NCI-H446 treated with DMSO at 0.1 percent for 48 hours (cell line): ENCODE measurements at regions not wholly inside any gene's neighbourhood (a gene's known extent, or its start where the extent isn't known, plus 50 kb on each side); places are given as distances from the start of the nearest gene placed in this dataset.
"Not testable (repeated sequence)": the region's sequence is repeated elsewhere in the genome, so short reads cannot be mapped to it uniquely, and the experiment has no call there.

Experiments used
- DNase-seq: peaks from one replicate; lab custom pipeline; 2025; lab: John Stamatoyannopoulos, UW

DNA sequence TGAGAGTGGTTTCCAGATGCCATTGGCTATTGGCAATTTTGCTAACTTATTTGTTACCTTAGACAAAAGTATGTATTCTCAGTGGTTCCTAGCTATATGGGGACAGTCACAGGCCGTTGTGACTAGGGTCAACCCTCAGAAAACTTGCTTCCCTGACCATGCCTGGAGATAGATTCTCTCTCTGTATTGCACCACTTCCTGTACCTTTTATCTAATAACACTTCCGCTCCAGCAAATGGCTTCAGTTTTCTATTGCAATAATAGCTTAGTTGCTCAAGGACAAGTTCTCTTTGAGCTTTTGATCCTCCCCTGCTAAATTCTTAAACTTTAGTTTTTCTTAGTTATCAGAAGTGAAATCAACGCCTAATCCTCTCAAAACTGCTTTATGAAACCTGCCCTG, 338.0 kb downstream of the RMST start:
- DNase-seq, result no peak

DNA sequence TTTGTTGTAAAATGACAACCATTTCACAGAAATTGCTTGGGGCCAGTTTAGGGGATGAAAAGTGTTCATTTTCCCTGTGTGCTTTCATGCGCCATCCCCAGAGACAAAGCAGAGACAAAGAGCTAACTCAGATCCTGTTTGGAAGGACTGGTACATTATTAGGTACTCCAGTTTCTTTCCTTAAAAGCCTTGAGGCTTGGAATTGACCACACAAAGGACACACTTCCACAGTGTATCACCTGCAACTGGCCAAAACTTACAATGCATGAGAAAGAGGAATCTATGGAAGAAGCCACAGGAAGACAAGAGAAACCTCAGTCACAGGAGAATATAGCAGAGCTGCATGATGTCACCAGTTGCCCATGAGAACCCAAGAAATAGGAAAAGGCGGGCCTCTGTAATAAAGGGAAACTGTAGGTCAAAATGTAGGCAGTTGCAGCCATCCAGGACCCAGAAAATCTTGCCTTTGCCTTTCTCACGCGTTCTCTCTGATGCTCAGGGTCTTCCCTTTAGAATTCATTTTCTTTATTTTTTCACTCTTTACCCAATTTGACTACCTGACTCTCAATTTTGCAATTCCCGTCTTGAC, 339.0 kb downstream of the RMST start:
- no peak for DNase-seq

DNA sequence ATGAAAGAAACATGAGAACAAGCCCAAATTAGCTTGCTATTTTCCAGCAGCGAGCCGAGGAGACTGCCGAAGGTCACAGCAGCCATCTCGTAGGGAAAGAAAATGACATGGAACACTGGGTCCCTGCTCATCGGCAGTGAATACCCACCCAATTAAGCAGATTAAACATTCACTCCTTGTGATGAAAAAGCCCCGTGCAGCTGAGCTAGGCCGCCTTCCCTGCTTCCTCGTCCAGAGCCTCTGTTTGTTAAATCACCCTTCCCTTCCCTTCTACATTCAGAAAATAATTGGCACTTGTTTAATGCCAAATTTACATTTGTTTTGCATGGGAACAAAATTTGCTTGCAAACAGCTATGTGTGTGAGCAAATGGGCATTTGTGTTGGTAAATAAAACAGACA, 342.5 kb downstream of the RMST start:
- no peak for DNase-seq

DNA sequence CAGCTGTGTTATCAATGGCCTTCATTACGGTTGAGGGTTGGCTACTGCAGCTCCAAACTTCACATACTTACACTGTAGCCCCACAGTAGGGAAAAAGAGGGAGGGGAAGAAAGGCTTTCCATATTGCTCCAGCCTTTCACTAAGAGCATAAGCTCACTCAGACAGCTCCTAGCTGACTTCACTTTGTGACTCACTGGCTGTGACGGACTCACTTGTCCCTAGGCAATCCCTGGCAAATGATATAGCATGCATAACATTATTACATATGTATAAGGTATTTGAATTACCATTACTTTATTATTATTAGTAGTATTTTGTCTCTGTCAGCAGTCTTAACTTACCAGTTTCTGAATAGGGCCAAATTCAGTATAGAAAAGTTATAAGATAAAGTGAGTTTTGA, 350.7 kb downstream of the RMST start:
- DNase-seq, result no peak

DNA sequence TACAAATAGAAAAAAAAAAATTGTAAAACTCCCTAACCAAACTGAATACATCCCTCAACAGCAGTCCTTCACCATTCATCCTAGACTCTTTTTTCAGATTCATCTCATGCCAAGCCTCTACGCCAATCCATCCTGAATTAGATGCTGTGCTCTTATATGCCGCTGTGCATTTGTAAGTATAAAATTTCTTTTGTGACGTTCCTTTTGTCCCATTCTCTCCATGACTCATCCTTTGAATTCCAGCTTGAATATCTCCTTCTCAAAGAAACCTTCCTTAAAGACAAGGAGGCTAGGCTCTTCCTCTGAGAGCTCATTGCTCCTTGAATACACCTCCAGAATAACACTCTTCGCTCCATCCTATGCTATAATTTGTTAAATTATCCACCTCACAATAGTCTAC, 359.2 kb downstream of the RMST start:
- DNase-seq, result no peak

DNA sequence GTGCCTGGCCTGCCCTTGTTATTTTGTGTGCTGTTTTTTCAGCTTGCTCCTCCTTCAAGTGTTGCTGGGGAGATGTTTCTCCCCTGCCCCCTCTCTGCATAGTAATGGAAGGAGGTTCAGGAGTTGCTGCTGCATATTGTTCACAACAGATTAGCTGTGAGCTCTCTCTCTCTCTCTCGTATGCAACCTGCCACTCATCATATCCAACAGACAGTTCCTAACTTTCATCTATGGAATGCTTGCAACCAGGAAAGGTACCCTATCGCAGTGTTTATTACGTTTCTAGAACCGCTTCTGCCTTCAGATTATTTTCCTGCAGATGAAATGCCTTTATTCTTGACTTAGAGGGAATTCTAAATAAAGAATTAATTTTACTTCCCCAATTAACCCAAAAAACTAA, 372.9 kb downstream of the RMST start:
- no peak for DNase-seq

DNA sequence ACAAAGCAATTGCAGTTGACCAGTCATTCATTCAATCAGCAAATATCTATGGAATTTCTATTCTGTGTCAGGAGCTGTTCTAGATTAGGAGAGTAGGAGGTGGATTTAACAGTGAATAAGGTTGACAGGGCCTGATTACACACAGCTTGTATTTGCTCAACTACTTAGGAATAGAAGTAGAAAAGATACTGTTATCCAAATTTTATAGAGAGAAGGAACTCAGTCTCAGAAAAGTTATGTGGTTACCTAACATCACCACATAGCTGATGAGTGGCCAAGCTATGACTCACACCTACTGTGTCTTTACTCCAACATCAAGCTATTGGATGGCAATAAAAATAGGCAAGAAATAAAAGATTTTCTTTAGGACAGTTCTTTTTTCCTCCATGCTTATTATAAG, 374.8 kb downstream of the RMST start:
- no peak for DNase-seq

DNA sequence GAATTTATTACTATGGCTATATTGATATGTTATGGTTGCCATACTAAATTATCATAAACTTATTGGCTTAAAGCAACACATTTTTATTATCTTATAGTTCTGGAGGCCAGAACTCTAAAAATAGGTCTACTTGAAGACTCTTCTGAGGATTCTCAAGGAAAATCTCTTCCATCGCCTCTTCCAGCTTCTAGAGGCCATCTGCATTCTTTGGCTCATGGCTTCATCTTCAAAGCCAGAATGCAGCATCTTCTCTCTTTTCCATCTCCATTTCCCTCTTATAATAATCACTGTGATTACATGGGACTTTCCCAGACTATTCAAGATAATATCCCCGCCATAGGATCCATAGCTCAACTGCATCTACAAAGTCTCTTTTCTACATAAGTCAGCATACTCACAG, 385.4 kb downstream of the RMST start:
- no peak for DNase-seq

DNA sequence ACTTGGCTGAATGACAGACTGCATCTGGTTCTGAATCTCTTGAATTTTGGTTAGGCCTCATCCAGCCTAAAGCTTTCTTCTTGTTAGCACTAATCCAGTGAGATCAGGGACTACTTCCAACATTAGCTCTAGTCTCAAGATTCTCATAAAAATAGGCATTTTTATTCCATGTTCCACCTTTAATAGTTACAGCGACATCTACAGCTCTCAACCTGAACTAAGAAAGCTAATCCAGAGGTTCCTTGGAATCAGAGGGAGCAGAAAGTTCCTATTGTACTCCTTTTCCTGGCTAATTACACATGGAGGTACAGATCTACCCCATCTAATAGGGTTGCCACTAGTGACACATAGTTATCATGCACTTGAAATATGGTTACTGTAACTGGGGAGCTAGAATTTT, 391.9 kb downstream of the RMST start:
- DNase-seq, result no peak

DNA sequence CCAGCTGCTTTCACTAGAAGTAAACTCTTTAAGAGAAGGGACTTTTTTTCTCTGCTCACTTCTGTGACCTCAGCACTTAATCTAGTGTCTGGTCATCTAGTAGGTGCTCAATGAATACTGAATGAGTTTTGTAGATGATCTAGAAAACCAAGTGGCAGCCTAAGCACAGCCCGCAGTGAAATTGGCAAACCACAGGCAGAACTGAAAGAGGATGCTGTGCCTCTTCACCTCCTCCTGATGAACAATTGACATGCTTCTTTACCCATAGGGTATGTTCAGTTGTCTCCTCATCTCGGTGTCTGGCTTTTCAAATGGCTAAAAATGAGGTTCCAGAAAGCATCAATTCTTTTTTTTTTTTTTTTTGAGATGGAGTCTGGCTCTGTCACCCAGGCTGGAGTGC, 399.5 kb downstream of the RMST start:
- DNase-seq, result no peak

DNA sequence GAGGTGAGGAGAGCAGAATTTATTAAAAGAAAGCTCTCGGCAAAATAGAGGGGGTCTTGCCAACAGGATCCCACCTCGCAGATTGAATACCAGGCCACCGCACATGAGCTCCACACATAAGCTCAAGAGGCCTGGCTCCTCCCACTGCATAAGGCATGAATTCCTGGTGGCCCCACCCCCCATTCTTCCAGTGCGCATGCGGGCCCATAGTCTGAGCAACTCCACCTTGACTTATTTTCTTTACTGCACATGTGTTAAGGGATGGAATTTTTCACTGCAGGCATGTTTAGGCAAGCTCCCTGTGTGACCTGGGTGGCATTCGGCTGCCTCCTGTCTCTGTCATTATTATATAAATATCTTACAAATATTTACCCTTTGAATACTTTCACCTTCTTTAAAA, 412.5 kb downstream of the RMST start:
- no peak for DNase-seq

DNA sequence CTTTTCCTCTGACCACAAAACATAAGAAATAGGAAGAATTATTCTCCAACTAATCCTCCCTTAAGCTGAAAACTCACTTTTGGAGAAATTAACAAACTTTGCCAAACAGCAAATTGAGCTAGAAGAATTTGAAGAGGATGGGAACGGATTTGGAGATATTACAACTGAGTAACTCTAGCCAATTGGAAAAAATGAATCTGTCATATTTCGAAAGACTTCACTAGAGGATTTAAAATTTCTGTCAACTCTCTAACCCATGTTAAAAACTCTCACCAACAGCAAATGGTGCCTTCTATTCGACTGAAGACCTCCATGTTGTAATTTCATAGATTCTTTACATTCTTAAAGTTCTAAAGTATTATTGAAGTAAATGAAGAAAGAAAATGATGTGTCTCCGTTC, 414.2 kb downstream of the RMST start:
- DNase-seq, result no peak

DNA sequence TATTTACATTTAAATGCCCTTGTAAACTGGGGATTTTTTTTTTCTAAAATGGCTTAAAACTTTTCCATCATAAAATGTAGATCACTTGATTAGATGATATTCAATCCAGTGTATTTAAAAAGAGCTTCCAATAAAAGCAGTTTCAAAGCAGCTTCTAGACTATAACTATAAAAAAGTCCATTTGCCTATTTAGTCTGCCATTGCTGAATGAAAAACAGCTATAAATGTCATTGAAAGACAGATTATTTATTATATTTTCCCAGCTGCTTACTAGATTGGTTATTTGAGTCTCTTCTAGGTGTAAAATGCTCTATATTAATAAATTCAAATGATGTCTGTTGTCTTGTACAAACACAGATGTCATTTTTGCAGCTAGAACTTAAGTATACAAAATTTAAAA, 414.8 kb downstream of the RMST start:
- no peak for DNase-seq

DNA sequence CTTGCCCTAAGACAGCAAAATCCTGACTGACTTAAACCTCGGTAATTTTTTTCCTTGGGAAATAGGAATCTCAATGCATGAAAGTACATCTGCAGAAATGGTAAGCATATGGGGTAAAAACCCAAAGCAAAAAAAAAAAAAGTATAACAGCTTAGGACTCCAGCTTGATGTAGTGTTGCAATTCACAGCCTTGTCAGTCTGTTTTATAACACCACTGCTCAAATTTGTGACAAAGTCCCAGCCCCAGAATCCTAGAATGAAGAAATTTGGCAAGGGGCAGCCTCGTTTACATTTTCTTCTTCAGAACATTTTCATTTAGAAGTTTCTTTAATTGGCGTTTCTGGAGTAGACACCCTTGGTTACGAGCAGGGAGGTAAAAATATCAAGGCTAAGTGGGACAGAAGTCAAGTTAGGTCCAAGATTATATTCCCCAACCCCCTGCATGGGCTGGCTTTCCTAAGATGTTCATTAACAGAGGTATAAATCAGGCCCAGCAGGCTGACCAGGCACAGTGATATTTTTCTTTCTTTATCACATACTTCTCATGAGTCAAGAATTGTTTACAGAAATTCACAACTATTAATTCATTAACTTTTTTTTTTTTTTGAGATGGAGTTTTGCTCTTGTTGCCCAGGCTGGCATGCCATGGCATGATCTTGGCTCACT, 424.0 kb downstream of the RMST start:
- no peak for DNase-seq

DNA sequence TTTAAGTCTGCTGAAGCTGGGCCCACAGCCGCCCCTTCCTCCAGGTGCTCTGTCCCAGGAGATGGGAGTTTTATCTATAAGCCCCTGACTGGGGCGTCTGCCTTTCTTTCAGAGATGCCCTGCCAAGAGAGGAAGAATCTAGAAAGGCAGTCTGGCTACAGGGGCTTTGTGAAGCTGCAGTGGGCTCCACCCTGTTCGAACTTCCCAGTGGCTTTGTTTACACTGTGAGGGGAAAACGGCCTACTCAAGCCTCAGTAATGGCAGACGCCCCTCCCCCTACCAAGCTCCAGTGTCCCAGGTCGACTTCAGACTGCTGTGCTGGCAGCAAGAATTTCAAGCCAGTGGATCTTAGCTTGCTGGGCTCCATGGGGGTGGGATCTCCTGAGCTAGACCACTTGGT, 435.3 kb downstream of the RMST start:
- DNase-seq, result not testable (repeated sequence)

DNA sequence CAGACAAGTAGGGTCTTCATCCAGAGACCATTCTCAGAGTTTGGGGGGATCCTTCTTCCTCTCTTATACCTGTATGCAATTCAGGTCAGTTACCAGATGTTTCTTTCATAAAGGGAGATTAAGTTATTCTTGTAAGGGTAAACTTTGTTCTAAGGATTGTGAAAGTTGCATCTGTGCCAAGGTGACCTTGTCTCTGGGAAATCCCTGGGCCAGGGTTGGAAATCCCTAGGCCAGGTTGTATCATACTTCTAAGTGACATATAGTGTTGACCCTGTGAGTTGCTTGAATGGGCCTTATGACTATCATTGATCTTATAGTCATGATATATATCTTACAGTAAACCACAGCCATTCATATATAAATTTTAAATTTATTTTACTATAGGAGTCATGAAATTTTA, 436.9 kb downstream of the RMST start:
- DNase-seq, result no peak

DNA sequence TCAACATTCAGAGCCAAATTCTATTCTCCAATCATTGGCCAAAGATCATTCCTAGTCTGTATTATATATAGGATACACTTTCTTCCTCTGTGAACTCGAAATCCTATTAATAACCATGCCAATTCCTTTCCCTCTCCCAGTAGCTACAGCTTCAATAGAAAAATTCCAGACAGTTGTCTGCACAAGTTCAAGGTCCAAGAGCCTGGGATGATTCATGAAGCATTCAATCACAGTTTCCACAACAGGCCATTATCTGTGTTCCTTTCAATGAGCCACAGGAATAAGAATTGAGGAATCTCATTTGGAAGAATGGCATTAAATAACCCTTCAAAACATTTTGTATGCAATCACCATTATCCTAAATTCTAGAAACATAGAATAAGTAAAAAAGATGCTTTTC, 437.4 kb downstream of the RMST start:
- DNase-seq, result no peak

DNA sequence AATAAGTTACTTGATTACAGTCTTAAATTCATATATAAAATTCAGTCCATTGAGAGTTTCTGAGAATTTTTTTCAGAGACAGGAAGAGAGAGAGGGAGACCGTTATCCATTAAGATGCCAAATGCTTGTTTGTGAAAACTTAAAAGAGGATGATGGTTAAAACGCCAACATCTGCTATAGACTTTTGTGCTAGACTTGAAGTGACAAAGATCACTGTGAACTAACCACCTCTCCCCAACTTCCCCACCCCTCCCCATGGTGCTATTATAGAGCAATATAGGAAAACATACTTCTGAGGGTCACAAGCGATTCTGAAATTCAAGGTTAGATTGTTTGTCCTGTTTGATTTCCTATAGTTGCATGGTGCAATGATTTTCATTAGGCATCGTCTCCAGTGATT, 440.8 kb downstream of the RMST start:
- DNase-seq, result no peak

DNA sequence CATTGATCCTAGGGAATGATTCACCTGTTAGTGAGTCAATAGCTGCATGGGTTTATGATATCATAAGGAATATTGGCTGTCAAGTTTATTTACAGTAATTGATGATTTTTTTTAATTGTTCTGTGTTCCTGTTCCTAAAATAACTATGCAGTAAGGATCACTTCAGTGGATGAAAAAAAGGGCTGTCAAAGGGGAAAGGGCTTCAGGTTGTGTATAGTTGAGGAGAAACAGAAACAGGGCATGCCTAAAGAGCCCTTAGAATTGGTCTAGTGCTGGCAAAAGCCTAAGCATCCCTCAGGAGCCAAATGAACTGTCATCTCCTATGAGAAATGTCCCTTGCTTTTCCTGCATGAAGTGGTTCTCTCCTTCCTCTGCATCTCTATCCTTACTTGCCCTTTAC, 444.9 kb downstream of the RMST start:
- DNase-seq, result no peak

DNA sequence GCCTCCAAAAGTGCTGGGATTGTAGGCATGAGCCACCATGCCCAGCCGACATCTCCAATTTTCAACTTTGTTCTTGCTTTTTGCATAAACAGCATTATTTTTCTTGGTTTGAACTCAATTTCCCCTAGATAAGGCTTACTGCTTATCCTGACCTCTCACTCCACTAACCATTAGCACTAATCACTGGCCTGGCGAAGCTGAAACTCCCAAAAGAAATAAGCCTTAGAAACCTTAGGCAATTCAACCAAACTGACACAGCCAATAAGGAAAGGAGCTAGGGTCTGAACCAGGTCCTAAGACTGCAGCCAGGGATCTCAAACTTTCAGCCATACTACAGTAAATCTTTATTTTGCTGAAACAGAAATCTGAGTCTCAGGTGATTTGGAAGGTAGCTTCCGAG, 448.0 kb downstream of the RMST start:
- DNase-seq, result no peak

DNA sequence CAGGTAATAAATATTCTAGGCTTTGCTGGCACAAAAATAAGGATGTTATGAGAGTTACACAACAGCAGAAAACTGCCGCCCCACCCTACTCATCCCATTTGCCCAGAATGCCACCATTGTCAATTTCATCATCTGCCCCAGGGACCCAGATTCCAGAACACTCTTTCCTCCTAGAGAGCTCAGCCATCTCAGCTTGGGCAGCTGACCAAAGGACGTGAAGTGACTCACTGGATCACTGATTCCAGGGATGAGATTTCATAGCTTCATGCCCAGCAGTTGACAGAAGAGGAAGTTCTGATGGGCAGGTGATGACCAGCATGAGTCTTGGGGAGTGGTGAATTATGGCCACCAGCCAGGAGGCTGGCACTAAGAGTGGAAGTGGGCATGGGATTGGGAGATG, 450.3 kb downstream of the RMST start:
- DNase-seq, result no peak

DNA sequence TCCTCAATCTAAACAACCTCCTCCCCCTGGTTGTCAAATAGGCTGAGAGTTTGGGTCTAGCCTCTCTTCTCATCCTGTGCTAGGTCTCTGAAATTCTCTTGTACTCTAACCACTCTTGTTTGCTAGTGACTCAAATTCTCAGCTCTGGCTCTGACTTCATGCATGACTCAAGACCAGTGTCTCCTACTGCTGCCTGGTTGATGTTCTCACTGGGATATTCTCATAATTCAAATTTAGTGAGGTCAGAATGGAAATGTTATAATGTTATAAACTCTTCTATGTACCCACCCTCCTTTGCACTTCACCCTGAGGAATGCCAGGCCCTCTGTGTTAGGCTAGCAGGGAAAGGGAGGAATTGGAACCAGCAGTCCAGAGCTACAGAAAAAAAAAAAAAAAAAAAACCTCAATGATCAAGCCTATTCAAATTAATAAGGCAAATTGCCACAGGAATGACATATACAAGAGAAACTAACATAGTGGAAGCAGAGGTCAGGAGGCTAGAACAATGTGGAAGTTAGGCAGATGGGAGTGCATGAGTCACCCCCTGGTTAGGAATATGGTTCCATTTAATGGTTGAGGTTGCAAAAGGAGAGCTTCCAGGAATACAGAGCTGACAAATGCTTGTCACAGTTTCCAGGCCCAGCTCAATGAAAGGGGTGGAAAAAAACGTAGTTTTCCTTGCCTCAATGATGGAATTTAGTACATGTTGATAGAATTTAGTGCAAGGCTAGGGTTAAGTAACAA, 459.5 kb downstream of the RMST start:
- peak; percentile 72 for DNase-seq

DNA sequence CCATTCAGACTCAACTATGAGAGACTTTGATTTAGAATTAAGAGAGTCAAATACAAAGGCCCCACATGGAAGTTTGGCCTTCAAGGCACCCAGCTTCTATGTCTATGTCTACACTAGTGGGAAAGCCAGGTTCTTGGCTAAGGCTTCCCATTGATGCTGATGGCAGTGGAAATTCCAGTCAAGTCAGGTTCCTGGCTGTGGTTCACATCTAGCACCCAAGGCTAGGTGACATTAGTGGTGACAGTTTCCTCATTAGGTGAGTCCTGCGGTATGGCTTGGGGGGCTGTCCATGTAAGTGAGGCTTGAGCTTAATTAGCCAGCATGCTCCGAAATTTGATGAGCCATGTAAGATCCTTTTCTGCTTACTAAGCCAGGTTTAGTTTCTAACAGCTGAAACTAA, 460.9 kb downstream of the RMST start:
- DNase-seq, result no peak

DNA sequence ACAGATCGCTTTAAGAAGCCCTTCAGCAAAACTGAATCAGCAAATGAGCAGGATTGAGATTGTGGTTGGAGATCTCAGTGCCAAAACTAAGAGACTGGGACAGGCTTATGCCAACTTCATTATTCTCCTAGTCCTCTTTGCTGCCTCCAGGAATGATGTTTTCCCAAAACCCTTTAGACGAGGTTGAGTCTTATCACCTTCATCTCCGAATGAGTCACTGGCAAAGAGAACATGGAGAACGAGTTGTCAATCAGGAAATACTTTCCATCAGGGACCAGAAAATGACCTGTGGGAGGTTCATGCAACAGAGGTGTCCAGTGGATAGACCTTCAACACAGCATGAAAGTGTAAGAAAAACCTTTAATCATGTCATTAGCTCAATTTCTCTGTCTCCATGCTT, 461.5 kb downstream of the RMST start:
- DNase-seq, result no peak
